ENCODE measurements at regions not wholly inside any gene's neighbourhood (a gene's known extent, or its start where the extent isn't known, plus 50 kb on each side); places are given as distances from the start of the nearest gene placed in this dataset.

GRCh38 chr15:92533298-92533697 is 122.3 kb downstream of the FAM174B start:
- DNase-seq (ENCODE audit: low read depth in 2 of 2): no peak

DNA sequence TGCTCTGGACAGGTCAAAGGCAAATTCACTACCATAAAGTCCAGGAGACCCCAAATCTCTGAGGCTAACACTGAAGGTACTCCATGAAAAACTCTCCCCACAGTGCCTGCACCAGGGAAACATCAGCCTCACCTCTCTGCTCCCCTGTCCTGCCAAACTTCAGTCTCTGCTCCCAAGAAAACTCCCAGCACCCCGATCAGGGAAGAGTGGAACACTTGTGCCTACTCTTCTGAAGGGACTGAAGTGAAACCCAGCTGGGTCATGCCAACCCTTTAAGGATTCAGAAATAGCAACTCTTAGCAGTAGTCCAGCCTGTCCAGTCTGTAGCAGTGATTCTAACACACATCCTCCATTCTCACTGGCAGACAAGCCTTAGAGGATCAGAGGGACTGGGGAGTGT is 124.2 kb downstream of the FAM174B start:
- no peak overlapping the region for H3K4me3 ChIP-seq (replicated peaks in 1 of 2; ENCODE audit: low read depth in 2 of 2, low read length in 2 of 2)
- TF ChIP-seq, protein P1, sequence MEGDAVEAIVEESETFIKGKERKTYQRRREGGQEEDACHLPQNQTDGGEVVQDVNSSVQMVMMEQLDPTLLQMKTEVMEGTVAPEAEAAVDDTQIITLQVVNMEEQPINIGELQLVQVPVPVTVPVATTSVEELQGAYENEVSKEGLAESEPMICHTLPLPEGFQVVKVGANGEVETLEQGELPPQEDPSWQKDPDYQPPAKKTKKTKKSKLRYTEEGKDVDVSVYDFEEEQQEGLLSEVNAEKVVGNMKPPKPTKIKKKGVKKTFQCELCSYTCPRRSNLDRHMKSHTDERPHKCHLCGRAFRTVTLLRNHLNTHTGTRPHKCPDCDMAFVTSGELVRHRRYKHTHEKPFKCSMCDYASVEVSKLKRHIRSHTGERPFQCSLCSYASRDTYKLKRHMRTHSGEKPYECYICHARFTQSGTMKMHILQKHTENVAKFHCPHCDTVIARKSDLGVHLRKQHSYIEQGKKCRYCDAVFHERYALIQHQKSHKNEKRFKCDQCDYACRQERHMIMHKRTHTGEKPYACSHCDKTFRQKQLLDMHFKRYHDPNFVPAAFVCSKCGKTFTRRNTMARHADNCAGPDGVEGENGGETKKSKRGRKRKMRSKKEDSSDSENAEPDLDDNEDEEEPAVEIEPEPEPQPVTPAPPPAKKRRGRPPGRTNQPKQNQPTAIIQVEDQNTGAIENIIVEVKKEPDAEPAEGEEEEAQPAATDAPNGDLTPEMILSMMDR (IDR thresholded peaks at IDR 0.05; ENCODE audit: low read depth, low read length): no peak
- DNase-seq (ENCODE audit: low read depth in 2 of 2): no peak

More at GRCh38 chr15:92533298-92533697, 122.3 kb downstream of the FAM174B start:
- no peak overlapping the region for H3K4me3 ChIP-seq (replicated peaks in 1 of 2; ENCODE audit: low read depth in 2 of 2, low read length in 2 of 2)
- TF ChIP-seq, protein P1 (IDR thresholded peaks at IDR 0.05; ENCODE audit: low read depth, low read length): no peak

DNA sequence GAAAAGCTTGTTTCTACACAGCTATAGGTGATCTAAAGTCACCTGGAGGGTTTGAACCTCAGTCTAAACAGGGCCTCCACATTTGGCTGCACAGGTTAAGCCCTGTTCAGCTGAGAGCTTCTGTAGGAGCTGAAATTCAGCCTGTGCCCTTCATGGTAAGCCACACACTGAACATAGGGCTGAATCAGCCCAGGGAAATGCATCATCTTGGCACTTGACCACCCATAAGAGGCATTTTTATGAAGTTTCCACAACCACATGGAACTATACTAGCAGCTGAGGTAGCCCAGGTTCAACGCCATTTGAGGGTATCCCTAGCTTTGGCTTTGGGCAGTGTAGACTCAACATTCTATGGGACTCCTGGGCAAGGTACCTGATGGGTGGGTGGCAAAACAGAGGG is 126.8 kb downstream of the FAM174B start:
- TF ChIP-seq, protein P1 (IDR thresholded peaks at IDR 0.05; ENCODE audit: low read depth, low read length): no peak
- DNase-seq (ENCODE audit: low read depth in 2 of 2): no peak
- H3K4me3 ChIP-seq (replicated peaks in 1 of 2; ENCODE audit: low read depth in 2 of 2, low read length in 2 of 2): no peak overlapping the region

DNA sequence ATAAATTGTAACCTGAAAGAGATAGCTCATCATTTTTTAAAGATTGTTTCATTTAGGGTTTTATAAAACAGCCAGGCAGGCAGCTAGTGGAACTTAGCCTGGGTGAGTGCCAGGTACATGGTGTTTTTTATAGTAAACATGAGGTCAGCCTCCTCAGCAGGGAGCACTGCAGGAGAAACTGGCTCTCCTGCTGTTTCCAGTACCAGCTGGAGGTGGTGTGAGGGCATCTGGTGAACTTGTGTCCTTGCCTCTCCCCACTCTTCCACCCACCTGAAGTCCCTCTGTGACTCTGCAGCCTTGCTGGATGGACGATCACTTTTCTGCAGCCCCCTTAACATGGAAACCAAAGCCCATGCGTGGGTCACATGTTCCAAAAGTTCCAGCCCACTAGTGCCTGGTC is 128.4 kb downstream of the FAM174B start:
- TF ChIP-seq, protein P1 (IDR thresholded peaks at IDR 0.05; ENCODE audit: low read depth, low read length): no peak

DNA sequence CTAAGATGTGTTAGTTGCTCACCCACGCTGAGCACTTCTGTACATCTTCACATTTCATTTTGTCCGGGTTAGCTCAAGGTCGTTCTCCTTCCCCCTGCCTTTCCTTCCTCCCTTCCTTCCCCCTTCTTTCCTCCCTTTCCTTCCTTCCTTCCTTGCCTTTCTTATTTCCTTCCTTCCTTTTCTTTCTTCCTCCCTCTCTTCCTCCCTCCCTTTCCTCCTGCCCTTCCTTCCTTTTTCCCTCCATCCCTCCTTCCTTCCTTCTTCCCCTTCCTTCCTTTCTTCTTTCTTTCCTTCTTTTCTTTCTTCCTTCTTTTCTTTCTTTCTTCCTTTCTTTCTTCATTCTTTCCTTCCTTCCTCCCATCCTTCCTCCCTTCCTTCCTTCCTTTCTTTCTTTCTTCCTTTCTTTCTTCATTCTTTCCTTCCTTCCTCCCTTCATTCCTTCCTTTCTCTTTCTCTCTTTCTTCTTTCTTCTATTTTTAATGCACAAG is 129.8 kb downstream of the FAM174B start:
- no peak overlapping the region for H3K4me3 ChIP-seq (replicated peaks in 1 of 2; ENCODE audit: low read depth in 2 of 2, low read length in 2 of 2)
- TF ChIP-seq, protein P1 (IDR thresholded peaks at IDR 0.05; ENCODE audit: low read depth, low read length): no peak
- no peak for DNase-seq (ENCODE audit: low read depth in 2 of 2)

More for the DNA sequence above, 128.4 kb downstream of the FAM174B start:
- peak in 1 of 2 donors; percentile 31 for DNase-seq (ENCODE audit: low read depth in 2 of 2)
- H3K4me3 ChIP-seq (replicated peaks in 1 of 2; ENCODE audit: low read depth in 2 of 2, low read length in 2 of 2): no peak overlapping the region

DNA sequence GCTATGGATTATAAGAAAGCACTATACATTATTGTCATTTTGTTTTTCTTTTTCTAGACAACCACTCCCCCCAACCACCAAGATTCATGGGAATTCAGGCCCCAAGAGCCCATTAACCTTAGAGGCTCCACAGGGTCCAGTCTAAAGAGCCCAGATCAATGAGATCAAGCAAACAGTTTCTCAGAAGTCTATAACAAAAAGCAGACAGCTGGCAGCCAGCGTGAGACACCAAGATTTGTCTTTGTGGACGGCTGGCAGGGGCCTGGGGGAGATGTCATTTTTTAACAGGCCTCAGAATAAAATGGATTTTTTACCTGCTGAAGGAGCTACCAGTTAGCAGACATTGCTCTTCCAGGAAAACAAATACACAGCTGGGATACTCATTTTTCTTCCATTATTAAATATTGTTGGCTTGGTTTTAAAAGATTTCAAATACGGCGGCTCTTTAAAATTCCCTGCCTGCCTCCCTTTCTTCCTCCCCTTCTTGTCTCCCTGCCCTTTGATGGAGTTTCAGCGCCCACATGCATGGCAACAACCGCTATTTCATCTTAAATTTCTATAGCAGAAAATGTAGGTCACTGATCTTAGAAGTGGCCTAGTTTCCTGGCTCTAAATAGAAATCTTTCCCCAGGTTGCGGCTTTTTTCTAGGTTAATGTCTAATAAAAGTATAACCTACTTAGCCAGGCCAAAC is 130.6 kb downstream of the FAM174B start:
- no peak overlapping the region for H3K4me3 ChIP-seq (replicated peaks in 1 of 2; ENCODE audit: low read depth in 2 of 2, low read length in 2 of 2)
- TF ChIP-seq, protein P1 (IDR thresholded peaks at IDR 0.05; ENCODE audit: low read depth, low read length): no peak
- DNase-seq (ENCODE audit: low read depth in 2 of 2): no peak

Measured in cardiac fibroblast (primary cell).